H54 (cell line): ENCODE measurements at regions not wholly inside any gene's neighbourhood (a gene's known extent, or its start where the extent isn't known, plus 50 kb on each side); places are given as distances from the start of the nearest gene placed in this dataset.
"Not testable (repeated sequence)": the region's sequence is repeated elsewhere in the genome, so short reads cannot be mapped to it uniquely, and the experiment has no call there.

ENCODE experiments used
- DNase-seq: peaks from one replicate; pipeline ENCODE4 v3.0.0; 2011; ENCODE audit warnings: low spot score, mixed read lengths; ENCODE audit not compliant: insufficient read length
- FAIRE-seq: peaks from 3 replicates; lab custom pipeline; 2011; peaks lifted over from hg19 to GRCh38; lab: Jason Lieb, UNC
- POLR2A ChIP-seq: IDR thresholded peaks from 2 replicates; pipeline ENCODE4 v1.6.1; 2011; ENCODE audit warnings: low read depth, mild to moderate bottlenecking, low read length

GRCh38 chr10:44114441-44114840, 270.5 kb downstream of the CXCL12 start:
- FAIRE-seq, result no peak
- no peak for DNase-seq
- TF ChIP-seq POLR2A, result no peak

DNA sequence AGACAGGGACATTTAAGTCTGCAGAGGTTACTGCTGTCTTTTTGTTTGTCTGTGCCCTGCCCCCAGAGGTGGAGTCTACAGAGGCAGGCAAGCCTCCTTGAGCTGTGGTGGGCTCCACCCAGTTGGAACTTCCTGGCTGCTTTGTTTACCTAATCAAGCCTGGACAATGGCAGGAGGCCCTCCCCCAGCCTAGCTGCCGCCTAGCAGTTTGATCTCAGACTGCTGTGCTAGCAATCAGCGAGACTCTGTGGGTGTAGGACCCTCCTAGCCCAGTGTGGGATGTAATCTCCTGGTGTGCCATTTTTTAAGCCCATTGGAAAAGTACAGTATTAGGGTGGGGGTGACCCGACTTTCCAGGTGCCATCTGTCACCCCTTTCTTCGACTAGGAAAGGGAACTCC, 272.6 kb downstream of the CXCL12 start:
- not testable (repeated sequence) for DNase-seq, FAIRE-seq

- DNase-seq, result no peak
- FAIRE-seq, result no peak
- TF ChIP-seq POLR2A, result no peak
Observed at GRCh38 chr10:44105696-44106095, 279.2 kb downstream of the CXCL12 start.

DNA sequence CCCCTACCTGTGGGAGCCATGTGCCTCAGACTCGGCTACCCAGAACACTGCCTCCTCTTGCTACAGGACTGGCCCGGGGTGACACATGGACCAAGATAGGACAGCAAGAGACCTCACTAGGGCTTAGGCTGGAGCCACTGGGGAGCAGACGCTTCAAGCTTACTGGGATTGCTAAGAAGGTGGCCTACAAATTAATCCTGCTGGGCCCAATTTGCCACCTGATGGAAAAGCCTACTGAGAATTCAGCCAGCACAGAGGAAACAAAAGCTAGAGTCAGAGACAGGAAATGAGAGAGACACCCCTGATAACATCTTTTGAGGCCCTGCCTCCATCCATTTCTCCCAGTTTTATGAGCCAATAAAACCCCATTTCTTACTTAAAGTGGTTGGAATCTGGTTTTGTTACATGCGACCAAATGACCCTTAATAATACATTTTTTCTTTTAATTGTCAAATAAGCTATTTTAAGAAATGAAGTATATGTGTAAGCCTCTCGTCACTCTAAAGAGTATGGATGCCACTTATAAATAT, 282.1 kb downstream of the CXCL12 start:
- no peak for DNase-seq
- no peak for FAIRE-seq
- TF ChIP-seq POLR2A, result no peak

DNA sequence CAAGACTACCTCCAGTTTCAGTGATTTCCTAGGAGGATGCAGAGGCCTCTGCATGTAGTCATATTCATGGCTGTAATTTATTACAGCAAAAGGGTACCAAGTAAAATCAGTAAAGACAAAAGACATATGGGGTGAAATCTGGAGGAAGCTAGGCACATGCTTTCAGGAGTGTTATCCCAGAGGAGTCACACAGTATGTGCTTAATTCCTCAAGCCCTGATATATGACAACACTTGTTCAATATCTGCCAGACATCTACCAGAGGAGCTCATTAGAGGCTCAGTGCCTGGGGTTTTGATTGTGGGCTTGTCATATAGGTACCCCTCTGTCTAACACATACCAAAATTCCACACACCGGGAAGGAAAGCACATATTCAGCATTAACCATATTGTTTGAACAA, 283.8 kb downstream of the CXCL12 start:
- no peak for FAIRE-seq
- no peak for TF ChIP-seq POLR2A
- DNase-seq, result no peak

DNA sequence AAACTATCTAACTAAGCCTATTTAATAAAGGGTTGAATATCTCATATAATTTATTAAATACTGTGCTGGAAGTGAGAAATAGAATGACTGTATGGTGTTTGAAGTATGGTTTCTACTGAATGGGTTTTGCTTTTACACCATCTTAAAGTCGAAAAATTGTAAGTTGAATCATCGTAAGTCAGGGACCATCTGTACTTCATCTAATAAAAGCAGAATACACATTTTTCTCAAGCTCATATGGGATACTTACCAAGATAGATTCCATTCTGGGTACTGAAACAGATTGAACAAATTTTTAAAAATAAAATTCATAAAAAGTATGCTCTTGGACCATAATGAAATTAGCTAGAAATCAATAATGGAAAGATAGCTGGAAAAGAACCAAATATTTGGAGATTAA, 285.4 kb downstream of the CXCL12 start:
- DNase-seq, result no peak
- no peak for TF ChIP-seq POLR2A
- no peak for FAIRE-seq

- not testable (repeated sequence) for FAIRE-seq, DNase-seq
Observed at GRCh38 chr10:44096217-44096616, 288.7 kb downstream of the CXCL12 start.

DNA sequence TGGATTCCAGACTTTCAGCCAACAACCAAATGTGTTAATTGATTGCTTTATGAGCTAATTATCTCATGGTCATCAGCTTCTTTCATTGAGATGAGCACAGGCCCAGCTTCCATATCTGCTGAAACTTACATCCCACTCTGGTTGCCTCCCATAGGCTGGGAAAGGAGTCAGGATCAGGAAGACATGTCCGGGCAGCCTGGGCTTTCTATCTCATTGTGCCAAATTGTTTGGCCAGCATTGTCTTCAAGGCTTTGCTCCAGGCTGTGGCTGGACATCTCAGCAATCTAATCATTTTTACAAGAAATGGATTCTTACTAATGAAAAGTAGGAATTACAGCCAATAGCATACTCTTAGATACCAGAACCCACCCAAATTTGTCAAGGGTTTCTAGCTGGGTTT, 295.2 kb downstream of the CXCL12 start:
- FAIRE-seq, result no peak

GRCh38 chr10:44087403-44087802, 297.5 kb downstream of the CXCL12 start:
- FAIRE-seq (no peak), DNase-seq (no peak)
- no peak for TF ChIP-seq POLR2A

More for the DNA sequence above, 295.2 kb downstream of the CXCL12 start:
- no peak for TF ChIP-seq POLR2A
- no peak for DNase-seq

DNA sequence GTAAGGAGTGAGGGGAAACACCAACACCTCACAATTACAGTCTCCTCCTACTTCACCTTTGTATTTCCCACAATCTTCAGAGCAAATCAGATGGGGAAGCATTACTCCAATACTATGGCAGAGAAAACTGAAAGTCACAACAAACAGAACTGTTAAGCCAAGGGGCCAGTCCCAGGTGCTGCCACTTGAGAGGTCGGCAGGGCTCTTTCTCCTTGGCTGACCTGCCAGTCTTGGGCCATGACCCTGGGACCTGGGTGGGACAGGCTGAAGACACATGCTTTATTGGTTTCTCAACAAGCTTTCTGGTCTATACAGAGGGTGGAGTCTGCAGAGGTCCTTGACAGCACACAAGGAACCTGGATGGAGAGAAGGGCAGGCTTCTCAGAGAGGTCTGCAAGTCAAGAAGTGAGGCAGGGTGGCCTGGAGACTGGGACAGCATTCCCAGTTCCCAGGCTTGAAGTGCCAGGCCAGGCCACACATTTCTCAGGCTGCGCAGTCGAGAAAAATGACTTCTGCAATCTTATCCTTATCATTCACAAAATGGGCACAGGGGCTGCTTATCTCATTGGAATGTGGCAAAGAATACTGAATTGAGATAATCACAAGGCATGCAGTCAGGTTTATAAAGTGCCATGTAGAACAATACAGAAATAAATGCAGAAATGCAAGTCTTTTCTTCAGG, 301.0 kb downstream of the CXCL12 start:
- no peak for FAIRE-seq
- DNase-seq, result no peak
- TF ChIP-seq POLR2A, result no peak

- FAIRE-seq, result no peak
- DNase-seq, result no peak
- TF ChIP-seq POLR2A, result no peak
Observed at GRCh38 chr10:44071479-44071878, 313.4 kb downstream of the CXCL12 start.

- no peak for TF ChIP-seq POLR2A
- FAIRE-seq (no peak), DNase-seq (no peak)
Observed at GRCh38 chr10:44070282-44070681, 314.6 kb downstream of the CXCL12 start.

DNA sequence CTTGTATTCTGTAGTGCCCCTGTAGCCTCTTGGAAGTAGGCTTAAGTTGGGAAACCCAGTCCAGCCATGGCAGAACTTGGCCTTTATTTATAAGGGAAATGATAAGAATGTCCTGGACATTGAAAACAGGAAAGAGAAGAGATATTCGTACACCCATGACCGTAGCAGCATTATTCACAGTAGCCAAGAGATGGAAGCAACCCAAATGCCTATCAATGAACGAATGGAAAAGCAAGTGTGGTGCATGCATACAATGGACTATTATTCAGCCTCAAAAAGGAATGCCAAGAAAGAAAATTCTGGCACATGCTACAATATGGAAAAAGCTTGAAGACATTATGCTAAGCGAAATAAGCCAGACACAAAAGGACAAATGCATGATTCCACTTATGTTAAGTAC, 315.3 kb downstream of the CXCL12 start:
- no peak for DNase-seq
- FAIRE-seq, result no peak
- no peak for TF ChIP-seq POLR2A

- FAIRE-seq, result no peak
- DNase-seq, result no peak
- TF ChIP-seq POLR2A, result no peak
Observed at GRCh38 chr10:44068716-44069482, 316.0 kb downstream of the CXCL12 start.

DNA sequence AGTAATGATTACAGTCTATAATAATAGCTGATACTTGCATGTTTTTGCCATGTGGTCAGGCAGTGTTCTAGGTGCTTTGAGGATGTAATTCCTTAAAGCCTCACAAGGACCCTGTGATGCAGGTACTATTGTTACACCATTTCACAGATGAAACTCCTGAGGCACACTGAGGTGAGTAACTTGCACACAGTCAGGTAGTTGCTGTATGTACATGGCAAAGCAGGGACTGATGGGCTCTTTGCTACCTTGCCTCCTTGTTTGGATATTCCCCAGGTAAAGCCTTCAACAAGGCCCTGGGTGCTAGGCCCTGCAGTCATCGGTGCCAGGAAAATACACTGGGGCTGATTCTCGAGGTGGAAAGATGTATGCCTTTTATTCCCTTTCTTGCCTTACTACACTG, 317.5 kb downstream of the CXCL12 start:
- DNase-seq, result no peak
- no peak for FAIRE-seq
- no peak for TF ChIP-seq POLR2A
